ENCODE measurements at regions not wholly inside any gene's neighbourhood (a gene's known extent, or its start where the extent isn't known, plus 50 kb on each side); places are given as distances from the start of the nearest gene placed in this dataset.

DNA sequence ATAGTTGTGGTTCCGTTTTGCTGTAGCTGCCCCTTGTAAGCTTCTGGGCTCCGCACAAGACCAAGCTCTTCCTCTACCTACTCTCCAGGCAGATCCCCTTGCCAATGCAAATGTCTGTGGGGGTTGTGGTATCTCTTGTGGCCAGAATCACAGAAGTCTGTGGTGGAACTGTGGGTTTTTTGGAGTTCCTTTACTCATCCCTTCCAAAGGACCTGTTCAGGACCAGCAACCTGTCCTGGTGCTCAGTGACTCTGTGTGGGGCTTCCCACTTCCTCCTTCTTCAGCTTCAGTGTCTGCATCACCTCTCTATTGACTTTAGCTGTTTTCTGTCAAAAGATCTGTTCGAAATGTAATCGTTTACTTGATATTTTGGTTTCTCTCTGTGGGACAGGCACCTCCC is 441.3 kb upstream of the ADAMTSL1 start:
- TF ChIP-seq, protein P1, sequence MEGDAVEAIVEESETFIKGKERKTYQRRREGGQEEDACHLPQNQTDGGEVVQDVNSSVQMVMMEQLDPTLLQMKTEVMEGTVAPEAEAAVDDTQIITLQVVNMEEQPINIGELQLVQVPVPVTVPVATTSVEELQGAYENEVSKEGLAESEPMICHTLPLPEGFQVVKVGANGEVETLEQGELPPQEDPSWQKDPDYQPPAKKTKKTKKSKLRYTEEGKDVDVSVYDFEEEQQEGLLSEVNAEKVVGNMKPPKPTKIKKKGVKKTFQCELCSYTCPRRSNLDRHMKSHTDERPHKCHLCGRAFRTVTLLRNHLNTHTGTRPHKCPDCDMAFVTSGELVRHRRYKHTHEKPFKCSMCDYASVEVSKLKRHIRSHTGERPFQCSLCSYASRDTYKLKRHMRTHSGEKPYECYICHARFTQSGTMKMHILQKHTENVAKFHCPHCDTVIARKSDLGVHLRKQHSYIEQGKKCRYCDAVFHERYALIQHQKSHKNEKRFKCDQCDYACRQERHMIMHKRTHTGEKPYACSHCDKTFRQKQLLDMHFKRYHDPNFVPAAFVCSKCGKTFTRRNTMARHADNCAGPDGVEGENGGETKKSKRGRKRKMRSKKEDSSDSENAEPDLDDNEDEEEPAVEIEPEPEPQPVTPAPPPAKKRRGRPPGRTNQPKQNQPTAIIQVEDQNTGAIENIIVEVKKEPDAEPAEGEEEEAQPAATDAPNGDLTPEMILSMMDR (IDR thresholded peaks at IDR 0.05 in 4 of 5, conservative IDR thresholded peaks at IDR 0.05 in 1 of 5), result no peak
- no peak for TF ChIP-seq POLR2A (IDR thresholded peaks at IDR 0.05)
